GM19025 (cell line): ENCODE measurements at regions not wholly inside any gene's neighbourhood (a gene's known extent, or its start where the extent isn't known, plus 50 kb on each side); places are given as distances from the start of the nearest gene placed in this dataset.

Source experiments
- ATAC-seq: cut with Tn5 transposase; IDR thresholded peaks from one replicate; pipeline ENCODE4 v1.9.1; 2021; ENCODE audit warnings: mild to moderate bottlenecking, low read depth, moderate library complexity; ENCODE audit not compliant: unreplicated experiment

GRCh38 chr3:193998628-193999195 lies 137.2 kb upstream of the HES1 start:
- ATAC-seq = no peak

GRCh38 chr3:194000100-194000499 lies 135.8 kb upstream of the HES1 start:
- ATAC-seq = no peak

- ATAC-seq = no peak
Observed at GRCh38 chr3:194000712-194001111, 135.2 kb upstream of the HES1 start.

GRCh38 chr3:194001728-194002459 lies 134.1 kb upstream of the HES1 start:
- no peak for ATAC-seq

- ATAC-seq = peak; percentile 70
Observed at GRCh38 chr3:194003114-194004057, 132.6 kb upstream of the HES1 start.

- ATAC-seq = no peak
Observed at GRCh38 chr3:194005930-194006501, 129.9 kb upstream of the HES1 start.

- ATAC-seq = no peak
Observed at GRCh38 chr3:194007592-194008337, 128.2 kb upstream of the HES1 start.

GRCh38 chr3:194009019-194009418 lies 126.9 kb upstream of the HES1 start:
- ATAC-seq = no peak

- no peak for ATAC-seq
Observed at GRCh38 chr3:194009892-194010533, 125.9 kb upstream of the HES1 start.

- no peak for ATAC-seq
Observed at GRCh38 chr3:194011807-194012206, 124.1 kb upstream of the HES1 start.

GRCh38 chr3:194013928-194014327 lies 122.0 kb upstream of the HES1 start:
- ATAC-seq = no peak

GRCh38 chr3:194014756-194015155 lies 121.2 kb upstream of the HES1 start:
- no peak for ATAC-seq

GRCh38 chr3:194019398-194020165 lies 116.4 kb upstream of the HES1 start:
- no peak for ATAC-seq

GRCh38 chr3:194022052-194022451 lies 113.9 kb upstream of the HES1 start:
- ATAC-seq = no peak

- no peak for ATAC-seq
Observed at GRCh38 chr3:194022816-194023215, 113.1 kb upstream of the HES1 start.

- no peak for ATAC-seq
Observed at GRCh38 chr3:194023501-194024280, 112.3 kb upstream of the HES1 start.

- no peak for ATAC-seq
Observed at GRCh38 chr3:194025119-194025518, 110.8 kb upstream of the HES1 start.

- ATAC-seq = no peak
Observed at GRCh38 chr3:194025951-194026350, 110.0 kb upstream of the HES1 start.
